ENCODE measurements at regions not wholly inside any gene's neighbourhood (a gene's known extent, or its start where the extent isn't known, plus 50 kb on each side); places are given as distances from the start of the nearest gene placed in this dataset.

DNA sequence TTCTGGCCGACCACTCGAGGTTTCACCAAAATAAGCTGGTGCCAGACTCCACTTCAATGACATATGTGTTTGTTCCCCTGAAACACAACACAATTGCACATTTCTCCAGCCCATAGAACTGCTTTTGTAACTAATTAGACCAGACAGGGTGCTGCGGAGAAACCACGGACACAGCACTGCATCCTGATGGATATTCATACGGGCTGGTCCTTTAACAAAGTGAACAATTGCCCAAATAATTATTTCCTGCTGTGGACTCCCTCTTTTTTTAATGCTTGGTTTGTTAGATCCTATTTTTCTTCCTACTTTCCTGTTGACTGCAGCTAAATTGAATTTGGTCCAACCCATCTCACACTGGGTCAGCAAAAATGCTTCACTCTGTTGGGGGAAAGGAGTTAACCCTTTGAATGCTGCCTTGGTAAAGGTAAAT, 198.6 kb upstream of the BMPER start:
- TF ChIP-seq, protein P1, sequence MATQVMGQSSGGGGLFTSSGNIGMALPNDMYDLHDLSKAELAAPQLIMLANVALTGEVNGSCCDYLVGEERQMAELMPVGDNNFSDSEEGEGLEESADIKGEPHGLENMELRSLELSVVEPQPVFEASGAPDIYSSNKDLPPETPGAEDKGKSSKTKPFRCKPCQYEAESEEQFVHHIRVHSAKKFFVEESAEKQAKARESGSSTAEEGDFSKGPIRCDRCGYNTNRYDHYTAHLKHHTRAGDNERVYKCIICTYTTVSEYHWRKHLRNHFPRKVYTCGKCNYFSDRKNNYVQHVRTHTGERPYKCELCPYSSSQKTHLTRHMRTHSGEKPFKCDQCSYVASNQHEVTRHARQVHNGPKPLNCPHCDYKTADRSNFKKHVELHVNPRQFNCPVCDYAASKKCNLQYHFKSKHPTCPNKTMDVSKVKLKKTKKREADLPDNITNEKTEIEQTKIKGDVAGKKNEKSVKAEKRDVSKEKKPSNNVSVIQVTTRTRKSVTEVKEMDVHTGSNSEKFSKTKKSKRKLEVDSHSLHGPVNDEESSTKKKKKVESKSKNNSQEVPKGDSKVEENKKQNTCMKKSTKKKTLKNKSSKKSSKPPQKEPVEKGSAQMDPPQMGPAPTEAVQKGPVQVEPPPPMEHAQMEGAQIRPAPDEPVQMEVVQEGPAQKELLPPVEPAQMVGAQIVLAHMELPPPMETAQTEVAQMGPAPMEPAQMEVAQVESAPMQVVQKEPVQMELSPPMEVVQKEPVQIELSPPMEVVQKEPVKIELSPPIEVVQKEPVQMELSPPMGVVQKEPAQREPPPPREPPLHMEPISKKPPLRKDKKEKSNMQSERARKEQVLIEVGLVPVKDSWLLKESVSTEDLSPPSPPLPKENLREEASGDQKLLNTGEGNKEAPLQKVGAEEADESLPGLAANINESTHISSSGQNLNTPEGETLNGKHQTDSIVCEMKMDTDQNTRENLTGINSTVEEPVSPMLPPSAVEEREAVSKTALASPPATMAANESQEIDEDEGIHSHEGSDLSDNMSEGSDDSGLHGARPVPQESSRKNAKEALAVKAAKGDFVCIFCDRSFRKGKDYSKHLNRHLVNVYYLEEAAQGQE (IDR thresholded peaks at IDR 0.05; ENCODE audit: insufficient read depth in 1 of 2, low read depth in 2 of 2, low read length in 2 of 2): no peak
- TF ChIP-seq POLR2AphosphoS5 (IDR thresholded peaks at IDR 0.05; ENCODE audit: low read depth, low read length) (no peak), SIN3A (IDR thresholded peaks at IDR 0.05; ENCODE audit: borderline replicate concordance, insufficient read depth, low read length) (no peak)

Data from PFSK-1 (cell line).